Adrenal gland (tissue), 9 donors: ENCODE measurements at regions not wholly inside any gene's neighbourhood (a gene's known extent, or its start where the extent isn't known, plus 50 kb on each side); places are given as distances from the start of the nearest gene placed in this dataset.

Experiments used
- DNase-seq, 7 donors: peaks; one replicate each; pipeline ENCODE4 v3.0.0-alpha.2; 2019 to 2020
- H3K27ac ChIP-seq, 5 donors: fragments of 200-600 bp; sonication (generic) in 4 of 5; 1 replicate in 3 of 5; 2 replicates in 2 of 5; pipeline versions ENCODE4 v1.5.1 to v1.8.0; 2016 to 2020; ENCODE audit warnings: mild to moderate bottlenecking in 1 of 5
- H3K27me3 ChIP-seq: fragments of 200-600 bp; 2 replicates; pipeline ENCODE4 v1.8.0; 2021
- H3K36me3 ChIP-seq, 2 donors: fragments of 200-600 bp; replicated peaks in 1 of 2; 1 replicate in 1 of 2; 2 replicates in 1 of 2; pipeline versions ENCODE4 v1.5.1 to v1.8.0; 2018 to 2022
- H3K4me1 ChIP-seq, 2 donors: fragments of 200-600 bp; replicated peaks in 1 of 2; 1 replicate in 1 of 2; 2 replicates in 1 of 2; pipeline versions ENCODE4 v1.5.1 to v1.8.0; 2018 to 2021
- H3K4me3 ChIP-seq, 4 donors: fragments of 200-600 bp; sonication (generic) in 3 of 4; one replicate each; pipeline ENCODE4 v1.5.1; 2016 to 2018
- H3K9me3 ChIP-seq, 3 donors: fragments of 200-600 bp; sonication (generic) in 1 of 3; replicated peaks in 1 of 3; 1 replicate in 2 of 3; 2 replicates in 1 of 3; pipeline versions ENCODE4 v1.5.1 to v1.8.0; 2016 to 2021
- POLR2A ChIP-seq, 2 donors: fragments of 450-650 bp; IDR thresholded peaks; one replicate each; pipeline ENCODE4 v1.6.1; 2017; ENCODE audit warnings: antibody characterized with exemption in 2 of 2, mild to moderate bottlenecking in 2 of 2, moderate library complexity in 1 of 2
- WGBS, 4 donors: extraction: QIAGEN DNeasy Blood & Tissue Kit in 2 of 4; methylation state at CpG; one replicate each; pipeline versions ENCODE4 v1.1.5 to v1.1.7; 2013 to 2017; 5-methylcytosine and 5-hydroxymethylcytosine counted together
- intact Hi-C, 2 donors: fragments of 100-400 bp; cut with DNase I; formaldehyde crosslinking; loops; one replicate each; pipeline versions ENCODE4 v1.14.1 to v1.15.0; 2022 to 2023
- TF ChIP-seq, protein P1 (sequence below), 6 experiments: fragments of 450-650 bp in 4 of 6; fragments of 200-600 bp in 2 of 6; sonication (generic) in 1 of 6; IDR thresholded peaks; 1 replicate in 5 of 6; 2 replicates in 1 of 6; pipeline versions ENCODE4 v1.5.1 to v1.8.0; 2016 to 2021; ENCODE audit warnings: antibody characterized with exemption in 6 of 6, mild to moderate bottlenecking in 2 of 6, moderate library complexity in 1 of 6
- donor health status: healthy with polysubstance abuse.
- donor health status: Bipolar disorder and iron deficiency.
- donor health status: DM: yes; HTN: yes; CAD: no.
- donor health status: DM: no; HTN: no; CAD: no.
- donor health status: DM: no; HTN: no; CAD: no.

DNA sequence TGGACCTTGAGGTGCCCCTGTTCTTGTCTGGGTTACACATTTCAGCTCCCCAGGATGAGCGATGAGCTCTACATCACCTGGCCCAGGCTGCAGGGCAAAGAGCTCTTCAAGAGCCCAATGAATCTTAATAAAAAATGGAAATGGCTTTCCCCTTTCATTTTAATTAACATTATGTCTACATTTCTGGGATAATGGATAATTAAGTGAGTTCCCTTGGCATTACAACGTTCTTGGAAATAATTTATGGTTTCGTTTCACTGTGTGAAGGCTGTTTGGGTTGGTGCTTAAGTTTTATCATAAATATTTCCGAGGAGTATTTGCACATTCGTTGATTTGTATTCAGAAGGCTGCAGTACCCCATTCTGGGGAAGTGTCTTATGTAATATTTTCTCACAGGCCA, 678.3 kb upstream of the EEF2KMT start:
- no peak for DNase-seq
- intact Hi-C loops: no loop called here
- Histone ChIP-seq H3K4me3 (no peak overlapping the region), H3K27ac (no peak overlapping the region), H3K27me3 (no peaks in the 10 kb centered on the region), H3K4me1 (no peaks in the 10 kb centered on the region), H3K9me3 (no peaks in the 10 kb centered on the region), H3K36me3 (no peaks in the 10 kb centered on the region)
- no peak for TF ChIP-seq POLR2A (IDR thresholded peaks at IDR 0.05)
- TF ChIP-seq, protein P1, sequence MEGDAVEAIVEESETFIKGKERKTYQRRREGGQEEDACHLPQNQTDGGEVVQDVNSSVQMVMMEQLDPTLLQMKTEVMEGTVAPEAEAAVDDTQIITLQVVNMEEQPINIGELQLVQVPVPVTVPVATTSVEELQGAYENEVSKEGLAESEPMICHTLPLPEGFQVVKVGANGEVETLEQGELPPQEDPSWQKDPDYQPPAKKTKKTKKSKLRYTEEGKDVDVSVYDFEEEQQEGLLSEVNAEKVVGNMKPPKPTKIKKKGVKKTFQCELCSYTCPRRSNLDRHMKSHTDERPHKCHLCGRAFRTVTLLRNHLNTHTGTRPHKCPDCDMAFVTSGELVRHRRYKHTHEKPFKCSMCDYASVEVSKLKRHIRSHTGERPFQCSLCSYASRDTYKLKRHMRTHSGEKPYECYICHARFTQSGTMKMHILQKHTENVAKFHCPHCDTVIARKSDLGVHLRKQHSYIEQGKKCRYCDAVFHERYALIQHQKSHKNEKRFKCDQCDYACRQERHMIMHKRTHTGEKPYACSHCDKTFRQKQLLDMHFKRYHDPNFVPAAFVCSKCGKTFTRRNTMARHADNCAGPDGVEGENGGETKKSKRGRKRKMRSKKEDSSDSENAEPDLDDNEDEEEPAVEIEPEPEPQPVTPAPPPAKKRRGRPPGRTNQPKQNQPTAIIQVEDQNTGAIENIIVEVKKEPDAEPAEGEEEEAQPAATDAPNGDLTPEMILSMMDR (IDR thresholded peaks at IDR 0.05): no peak
- WGBS, 4 donors: 28 to 49% (median 39%) methylated on average over 5 of the region's 5 CpGs

DNA sequence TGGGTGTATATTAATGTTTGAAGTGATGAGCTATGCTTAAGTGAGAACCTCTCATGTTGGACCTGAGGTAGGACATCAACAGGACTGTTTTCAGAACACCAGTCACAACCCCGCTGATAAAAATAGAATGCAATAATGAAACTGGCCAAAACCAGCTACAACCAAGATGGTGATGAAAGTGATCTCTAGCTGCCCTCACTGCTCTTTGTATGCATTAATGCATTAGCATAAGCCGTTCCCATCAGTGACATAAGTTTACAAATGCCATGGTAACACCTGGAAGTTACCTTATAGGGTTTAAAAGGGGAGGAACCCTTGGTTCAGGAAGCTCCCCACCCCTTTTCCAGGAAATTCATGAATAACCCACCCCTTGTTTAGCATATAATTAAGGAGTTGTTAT, 672.5 kb upstream of the EEF2KMT start:
- no peaks in the 10 kb centered on the region for H3K9me3 ChIP-seq
- H3K27me3 ChIP-seq: no peaks in the 10 kb centered on the region
- no peak overlapping the region for H3K4me3 ChIP-seq
- DNase-seq: no peak
- 77 to 86% (median 79%) methylated on average over 2 of the region's 2 CpGs for WGBS, 4 donors
- H3K27ac ChIP-seq: no peak overlapping the region
- H3K36me3 ChIP-seq: no peaks in the 10 kb centered on the region
- intact Hi-C loops: no loop called here
- TF ChIP-seq POLR2A (IDR thresholded peaks at IDR 0.05): no peak
- TF ChIP-seq, protein P1 (IDR thresholded peaks at IDR 0.05): no peak
- H3K4me1 ChIP-seq: no peaks in the 10 kb centered on the region

DNA sequence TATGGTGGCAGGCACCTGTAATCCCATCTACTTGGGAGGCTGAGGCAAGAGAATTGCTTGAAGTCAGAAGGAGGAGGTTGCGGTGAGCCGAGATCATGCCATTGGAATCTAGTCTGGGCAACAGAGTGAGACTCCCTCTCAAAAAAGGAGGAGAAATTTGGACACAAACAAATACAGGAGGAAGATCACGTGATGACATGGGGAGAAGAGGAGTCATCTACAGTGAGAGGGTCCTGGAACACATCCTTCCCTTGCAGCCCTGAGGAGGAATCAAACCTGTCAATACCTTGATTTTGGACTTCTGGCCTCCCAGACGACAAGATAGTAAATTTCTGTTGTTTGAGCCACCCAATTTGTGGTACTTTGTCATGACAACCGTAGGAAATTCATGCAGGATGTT, 671.9 kb upstream of the EEF2KMT start:
- WGBS, 4 donors: 71 to 76% (median 74%) methylated on average over 5 of the region's 5 CpGs
- Histone ChIP-seq H3K4me1 (no peaks in the 10 kb centered on the region), H3K36me3 (no peaks in the 10 kb centered on the region), H3K27ac (no peak overlapping the region), H3K27me3 (no peaks in the 10 kb centered on the region), H3K4me3 (no peak overlapping the region), H3K9me3 (no peaks in the 10 kb centered on the region)
- TF ChIP-seq, protein P1 (IDR thresholded peaks at IDR 0.05): no peak
- no peak for TF ChIP-seq POLR2A (IDR thresholded peaks at IDR 0.05)
- no peak for DNase-seq
- intact Hi-C loops: no loop called here

DNA sequence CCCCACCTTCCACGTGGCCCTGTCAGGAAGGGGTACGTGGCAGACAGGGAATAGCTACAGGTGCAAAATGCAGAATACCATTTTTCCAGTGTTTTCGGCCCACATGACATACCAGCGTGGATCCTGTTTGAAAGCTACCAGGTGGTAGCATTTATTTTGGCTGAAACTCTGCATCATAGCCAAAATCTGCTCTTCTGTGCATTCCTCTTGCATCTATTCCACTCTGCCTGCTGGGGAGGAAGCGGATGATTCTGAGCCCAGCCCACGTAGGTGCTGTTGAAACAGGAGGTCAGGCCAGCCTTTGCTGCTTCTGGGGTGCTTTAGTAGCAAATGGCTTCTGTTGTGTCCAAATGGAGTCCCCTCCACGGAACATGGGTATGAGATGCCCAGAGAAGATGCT, 670.9 kb upstream of the EEF2KMT start:
- no peaks in the 10 kb centered on the region for H3K4me1 ChIP-seq
- H3K27ac ChIP-seq: no peak overlapping the region
- no peaks in the 10 kb centered on the region for H3K36me3 ChIP-seq
- no peak for TF ChIP-seq POLR2A (IDR thresholded peaks at IDR 0.05)
- TF ChIP-seq, protein P1 (IDR thresholded peaks at IDR 0.05): no peak
- 52 to 73% (median 71%) methylated on average over 7 of the region's 7 CpGs for whole genome bisulfite sequencing, 4 donors
- H3K4me3 ChIP-seq: no peak overlapping the region
- H3K9me3 ChIP-seq: no peaks in the 10 kb centered on the region
- DNase-seq: no peak
- H3K27me3 ChIP-seq: no peaks in the 10 kb centered on the region
- intact Hi-C loops: no loop called here
